ENCODE measurements at regions not wholly inside any gene's neighbourhood (a gene's known extent, or its start where the extent isn't known, plus 50 kb on each side); places are given as distances from the start of the nearest gene placed in this dataset.

DNA sequence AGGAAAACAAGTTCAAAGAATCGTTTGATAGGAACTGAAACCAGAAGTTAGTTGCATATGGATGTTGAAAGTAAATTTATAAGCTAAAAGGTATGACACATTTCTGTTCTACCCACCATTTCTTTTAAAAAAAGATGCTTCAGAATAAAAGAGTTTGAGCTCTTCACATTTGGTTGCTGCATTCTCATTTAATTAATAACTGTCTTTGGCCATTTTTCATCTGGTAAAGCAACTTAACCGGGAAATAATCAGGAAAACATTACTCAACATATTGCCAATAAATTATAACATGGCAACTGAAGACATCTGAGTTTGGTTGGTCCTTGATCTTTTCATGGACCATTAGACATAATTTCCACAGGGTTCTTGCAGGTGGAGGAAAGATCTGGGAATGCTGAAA lies 180.2 kb upstream of the TWIST2 start:
- ChIA-PET POLR2A (no interaction called here), CTCF (no interaction called here)
- DNase-seq (ENCODE audit: low read depth, low spot score) (no peak), ATAC-seq (no peak)
- in situ Hi-C loops (cut with HindIII; ENCODE audit: low pct_unique_long_range_greater_than_20kb, low sequenced_read_pairs) (no loop called here), intact Hi-C loops (cut with micrococcal nuclease; ENCODE audit: unreplicated experiment) (no loop called here)
- TF ChIP-seq, protein P1, sequence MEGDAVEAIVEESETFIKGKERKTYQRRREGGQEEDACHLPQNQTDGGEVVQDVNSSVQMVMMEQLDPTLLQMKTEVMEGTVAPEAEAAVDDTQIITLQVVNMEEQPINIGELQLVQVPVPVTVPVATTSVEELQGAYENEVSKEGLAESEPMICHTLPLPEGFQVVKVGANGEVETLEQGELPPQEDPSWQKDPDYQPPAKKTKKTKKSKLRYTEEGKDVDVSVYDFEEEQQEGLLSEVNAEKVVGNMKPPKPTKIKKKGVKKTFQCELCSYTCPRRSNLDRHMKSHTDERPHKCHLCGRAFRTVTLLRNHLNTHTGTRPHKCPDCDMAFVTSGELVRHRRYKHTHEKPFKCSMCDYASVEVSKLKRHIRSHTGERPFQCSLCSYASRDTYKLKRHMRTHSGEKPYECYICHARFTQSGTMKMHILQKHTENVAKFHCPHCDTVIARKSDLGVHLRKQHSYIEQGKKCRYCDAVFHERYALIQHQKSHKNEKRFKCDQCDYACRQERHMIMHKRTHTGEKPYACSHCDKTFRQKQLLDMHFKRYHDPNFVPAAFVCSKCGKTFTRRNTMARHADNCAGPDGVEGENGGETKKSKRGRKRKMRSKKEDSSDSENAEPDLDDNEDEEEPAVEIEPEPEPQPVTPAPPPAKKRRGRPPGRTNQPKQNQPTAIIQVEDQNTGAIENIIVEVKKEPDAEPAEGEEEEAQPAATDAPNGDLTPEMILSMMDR (IDR thresholded peaks at IDR 0.05), result no peak
- no peak overlapping the region for H3K27ac ChIP-seq (ENCODE audit: low read length)
- H3K9me3 ChIP-seq (ENCODE audit: control insufficient read depth, insufficient read depth, low read depth, low read length), result no peaks in the 10 kb centered on the region
- no peak overlapping the region for H3K4me3 ChIP-seq (ENCODE audit: low read depth in 2 of 2, low read length in 2 of 2)
- no TSS peak for BruUV-seq (replicated peaks)
- H3K4me1 ChIP-seq (ENCODE audit: control insufficient read depth, insufficient read depth, low read length), result no peaks in the 10 kb centered on the region
- no peaks in the 10 kb centered on the region for H3K27me3 ChIP-seq (ENCODE audit: control insufficient read depth, insufficient read depth, low read length)
- no peaks in the 10 kb centered on the region for H3K36me3 ChIP-seq (ENCODE audit: control insufficient read depth, insufficient read depth, low read length)

DNA sequence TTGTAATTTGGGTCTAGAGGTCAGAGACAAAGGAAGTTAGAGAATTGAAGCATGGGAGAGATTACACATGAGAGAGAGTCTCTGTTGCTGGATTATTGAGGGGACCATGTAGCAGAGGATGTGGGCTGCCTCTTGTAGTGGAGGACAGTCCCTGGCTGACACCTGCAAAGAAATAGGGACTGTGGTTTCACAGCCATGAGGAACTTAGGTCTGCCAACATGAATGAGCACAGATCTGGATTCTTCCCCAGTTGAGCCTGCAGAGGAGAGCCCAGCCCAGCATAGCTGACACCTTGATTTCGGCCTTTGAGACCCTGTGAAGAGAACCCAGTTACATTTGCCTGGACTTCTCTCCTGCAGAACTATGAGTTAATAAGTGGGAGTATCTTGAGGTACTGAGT lies 179.5 kb upstream of the TWIST2 start:
- Histone ChIP-seq H3K36me3 (ENCODE audit: control insufficient read depth, insufficient read depth, low read length) (no peaks in the 10 kb centered on the region), H3K27ac (ENCODE audit: low read length) (no peak overlapping the region), H3K4me3 (ENCODE audit: low read depth in 2 of 2, low read length in 2 of 2) (no peak overlapping the region), H3K4me1 (ENCODE audit: control insufficient read depth, insufficient read depth, low read length) (no peaks in the 10 kb centered on the region), H3K27me3 (ENCODE audit: control insufficient read depth, insufficient read depth, low read length) (no peaks in the 10 kb centered on the region), H3K9me3 (ENCODE audit: control insufficient read depth, insufficient read depth, low read depth, low read length) (no peaks in the 10 kb centered on the region)
- in situ Hi-C loops (cut with HindIII; ENCODE audit: low pct_unique_long_range_greater_than_20kb, low sequenced_read_pairs) (no loop called here), intact Hi-C loops (cut with micrococcal nuclease; ENCODE audit: unreplicated experiment) (no loop called here)
- TF ChIP-seq, protein P1 (IDR thresholded peaks at IDR 0.05), result no peak
- TF ChIP-seq TCF7L2 (IDR thresholded peaks at IDR 0.05; ENCODE audit: low read depth, low read length) (no peak), SIN3A (IDR thresholded peaks at IDR 0.05; ENCODE audit: borderline replicate concordance, insufficient read depth, low read depth, low read length) (no peak), POLR2AphosphoS5 (IDR thresholded peaks at IDR 0.05; ENCODE audit: low read depth, low read length) (no peak)
- TF ChIP-seq, protein P2, sequence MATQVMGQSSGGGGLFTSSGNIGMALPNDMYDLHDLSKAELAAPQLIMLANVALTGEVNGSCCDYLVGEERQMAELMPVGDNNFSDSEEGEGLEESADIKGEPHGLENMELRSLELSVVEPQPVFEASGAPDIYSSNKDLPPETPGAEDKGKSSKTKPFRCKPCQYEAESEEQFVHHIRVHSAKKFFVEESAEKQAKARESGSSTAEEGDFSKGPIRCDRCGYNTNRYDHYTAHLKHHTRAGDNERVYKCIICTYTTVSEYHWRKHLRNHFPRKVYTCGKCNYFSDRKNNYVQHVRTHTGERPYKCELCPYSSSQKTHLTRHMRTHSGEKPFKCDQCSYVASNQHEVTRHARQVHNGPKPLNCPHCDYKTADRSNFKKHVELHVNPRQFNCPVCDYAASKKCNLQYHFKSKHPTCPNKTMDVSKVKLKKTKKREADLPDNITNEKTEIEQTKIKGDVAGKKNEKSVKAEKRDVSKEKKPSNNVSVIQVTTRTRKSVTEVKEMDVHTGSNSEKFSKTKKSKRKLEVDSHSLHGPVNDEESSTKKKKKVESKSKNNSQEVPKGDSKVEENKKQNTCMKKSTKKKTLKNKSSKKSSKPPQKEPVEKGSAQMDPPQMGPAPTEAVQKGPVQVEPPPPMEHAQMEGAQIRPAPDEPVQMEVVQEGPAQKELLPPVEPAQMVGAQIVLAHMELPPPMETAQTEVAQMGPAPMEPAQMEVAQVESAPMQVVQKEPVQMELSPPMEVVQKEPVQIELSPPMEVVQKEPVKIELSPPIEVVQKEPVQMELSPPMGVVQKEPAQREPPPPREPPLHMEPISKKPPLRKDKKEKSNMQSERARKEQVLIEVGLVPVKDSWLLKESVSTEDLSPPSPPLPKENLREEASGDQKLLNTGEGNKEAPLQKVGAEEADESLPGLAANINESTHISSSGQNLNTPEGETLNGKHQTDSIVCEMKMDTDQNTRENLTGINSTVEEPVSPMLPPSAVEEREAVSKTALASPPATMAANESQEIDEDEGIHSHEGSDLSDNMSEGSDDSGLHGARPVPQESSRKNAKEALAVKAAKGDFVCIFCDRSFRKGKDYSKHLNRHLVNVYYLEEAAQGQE (IDR thresholded peaks at IDR 0.05; ENCODE audit: insufficient read depth in 1 of 2, low read depth in 2 of 2, low read length in 1 of 2), result no peak
- ChIA-PET POLR2A (no interaction called here), CTCF (no interaction called here)
- BruUV-seq (replicated peaks), result no TSS peak
- ATAC-seq, result no peak
- DNase-seq (ENCODE audit: low read depth, low spot score), result no peak

DNA sequence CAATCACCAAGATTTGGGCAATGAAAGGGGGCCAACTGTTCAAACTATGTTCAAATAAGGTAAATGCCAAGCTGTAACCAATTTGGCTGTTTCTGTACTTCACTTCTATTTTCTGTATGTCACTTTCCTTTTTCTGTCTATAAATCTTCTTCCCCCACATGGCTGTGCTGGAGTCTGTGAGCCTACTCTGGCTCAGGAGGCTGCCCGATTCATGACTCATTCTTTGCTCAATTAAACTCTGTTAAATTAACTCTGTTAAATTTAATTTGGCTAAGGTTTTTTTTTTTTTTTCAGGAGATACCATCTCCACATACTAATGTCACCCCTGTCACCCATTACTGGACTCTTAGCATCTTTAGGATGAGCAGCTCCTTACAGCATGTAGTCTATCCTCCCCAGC lies 178.8 kb upstream of the TWIST2 start:
- TF ChIP-seq POLR2AphosphoS5 (IDR thresholded peaks at IDR 0.05; ENCODE audit: low read depth, low read length) (no peak), SIN3A (IDR thresholded peaks at IDR 0.05; ENCODE audit: borderline replicate concordance, insufficient read depth, low read depth, low read length) (no peak), TCF7L2 (IDR thresholded peaks at IDR 0.05; ENCODE audit: low read depth, low read length) (no peak)
- TF ChIP-seq, protein P2 (IDR thresholded peaks at IDR 0.05; ENCODE audit: insufficient read depth in 1 of 2, low read depth in 2 of 2, low read length in 1 of 2), result no peak
- TF ChIP-seq, protein P1 (IDR thresholded peaks at IDR 0.05), result no peak
- no peaks in the 10 kb centered on the region for H3K27me3 ChIP-seq (ENCODE audit: control insufficient read depth, insufficient read depth, low read length)
- no peak overlapping the region for H3K4me3 ChIP-seq (ENCODE audit: low read depth in 2 of 2, low read length in 2 of 2)
- POLR2A ChIA-PET, result no interaction called here
- in situ Hi-C loops (cut with HindIII; ENCODE audit: low pct_unique_long_range_greater_than_20kb, low sequenced_read_pairs) (no loop called here), intact Hi-C loops (cut with micrococcal nuclease; ENCODE audit: unreplicated experiment) (no loop called here)
- no peaks in the 10 kb centered on the region for H3K36me3 ChIP-seq (ENCODE audit: control insufficient read depth, insufficient read depth, low read length)
- ATAC-seq, result no peak
- no peak for DNase-seq (ENCODE audit: low read depth, low spot score)
- no peaks in the 10 kb centered on the region for H3K4me1 ChIP-seq (ENCODE audit: control insufficient read depth, insufficient read depth, low read length)
- no peak overlapping the region for H3K27ac ChIP-seq (ENCODE audit: low read length)
- no peaks in the 10 kb centered on the region for H3K9me3 ChIP-seq (ENCODE audit: control insufficient read depth, insufficient read depth, low read depth, low read length)
- CTCF ChIA-PET, result no interaction called here
- BruUV-seq (replicated peaks), result no TSS peak
